CD14-positive monocyte (primary cell): ENCODE measurements at regions not wholly inside any gene's neighbourhood (a gene's known extent, or its start where the extent isn't known, plus 50 kb on each side); places are given as distances from the start of the nearest gene placed in this dataset.

Experiments
- DNase-seq, 3 donors: peaks; one replicate each; pipeline ENCODE4 v3.0.0-alpha.2; 2011 to 2022
- H2AFZ ChIP-seq: 2 replicates; pipeline ENCODE4 v1.6.0; 2012; ENCODE audit warnings: mild to moderate bottlenecking, low read depth, low read length, inconsistent platforms; ENCODE audit not compliant: insufficient read depth, poor library complexity, severe bottlenecking
- H3K27ac ChIP-seq, 2 donors: 1 replicate in 1 of 2; 2 replicates in 1 of 2; pipeline ENCODE4 v1.5.1; 2012 to 2013; ENCODE audit warnings: low read length in 2 of 2, control low read depth in 1 of 2, inconsistent platforms in 1 of 2, low read depth in 1 of 2, mild to moderate bottlenecking in 1 of 2
- H3K27me3 ChIP-seq, 2 donors: one replicate each; pipeline versions ENCODE4 v1.6.0 to v1.6.1; 2011 to 2013; ENCODE audit warnings: low read length in 2 of 2; ENCODE audit not compliant: control insufficient read depth in 2 of 2, insufficient read depth in 2 of 2
- H3K36me3 ChIP-seq, 2 donors: replicated peaks in 1 of 2; 1 replicate in 1 of 2; 2 replicates in 1 of 2; pipeline versions ENCODE4 v1.5.1 to v1.6.1; 2012 to 2013; ENCODE audit warnings: low read length in 2 of 2, control low read depth in 1 of 2, inconsistent platforms in 1 of 2, mild to moderate bottlenecking in 1 of 2; ENCODE audit not compliant: insufficient read depth in 2 of 2, control insufficient read depth in 1 of 2
- H3K4me1 ChIP-seq, 2 donors: 1 replicate in 1 of 2; 2 replicates in 1 of 2; pipeline versions ENCODE4 v1.5.1 to v1.6.1; 2012 to 2013; ENCODE audit warnings: low read length in 2 of 2, control low read depth in 1 of 2, inconsistent platforms in 1 of 2, mild to moderate bottlenecking in 1 of 2, moderate library complexity in 1 of 2; ENCODE audit not compliant: insufficient read depth in 2 of 2, control insufficient read depth in 1 of 2
- H3K4me2 ChIP-seq: replicated peaks from 2 replicates; pipeline ENCODE3; 2012; ENCODE audit warnings: low read length, moderate library complexity, mild to moderate bottlenecking; ENCODE audit not compliant: poor library complexity, severe bottlenecking; ENCODE audit errors: extremely low read depth
- H3K4me3 ChIP-seq, 3 experiments: fragments of 200-600 bp in 1 of 3; sonication (generic) in 1 of 3; replicated peaks in 1 of 3; 1 replicate in 2 of 3; 2 replicates in 1 of 3; pipeline ENCODE4 v1.5.1; 2011 to 2013; ENCODE audit warnings: low read length in 3 of 3, mild to moderate bottlenecking in 3 of 3, control low read depth in 2 of 3, low read depth in 2 of 3, inconsistent platforms in 1 of 3, moderate library complexity in 1 of 3
- H3K79me2 ChIP-seq: 2 replicates; pipeline ENCODE4 v1.6.0; 2012; ENCODE audit warnings: mild to moderate bottlenecking, control low read depth, inconsistent platforms, low read length, moderate library complexity; ENCODE audit not compliant: insufficient read depth
- H3K9ac ChIP-seq: 2 replicates; pipeline ENCODE4 v1.6.0; 2017; ENCODE audit warnings: low read length, mild to moderate bottlenecking; ENCODE audit not compliant: insufficient read depth, poor library complexity, severe bottlenecking
- H3K9me3 ChIP-seq, 2 donors: replicated peaks in 1 of 2; 1 replicate in 1 of 2; 2 replicates in 1 of 2; pipeline versions ENCODE4 v1.5.1 to v1.6.1; 2012 to 2013; ENCODE audit warnings: low read length in 2 of 2, control low read depth in 1 of 2; ENCODE audit not compliant: control insufficient read depth in 1 of 2, insufficient read depth in 1 of 2
- H4K20me1 ChIP-seq: 2 replicates; pipeline ENCODE4 v1.6.0; 2012; ENCODE audit warnings: mild to moderate bottlenecking, low read length, control low read depth, moderate library complexity; ENCODE audit not compliant: insufficient read depth
- H3K27ac Mint-ChIP-seq, 7 donors: one replicate each; pipeline ENCODE4 v1.8.0; 2020; ENCODE audit warnings: mild to moderate bottlenecking in 7 of 7, mixed read lengths in 7 of 7, moderate library complexity in 6 of 7, inconsistent platforms in 2 of 7
- H3K27me3 Mint-ChIP-seq, 3 donors: one replicate each; pipeline ENCODE4 v1.8.0; 2021 to 2022; ENCODE audit warnings: low read depth in 3 of 3, mild to moderate bottlenecking in 3 of 3, mixed read lengths in 3 of 3, moderate library complexity in 3 of 3, inconsistent platforms in 1 of 3
- H3K36me3 Mint-ChIP-seq, 2 donors: one replicate each; pipeline ENCODE4 v1.8.0; 2020; ENCODE audit warnings: mixed read lengths in 2 of 2, inconsistent platforms in 1 of 2, mild to moderate bottlenecking in 1 of 2
- H3K4me1 Mint-ChIP-seq: one replicate; pipeline ENCODE4 v1.8.0; 2020; ENCODE audit warnings: mild to moderate bottlenecking, mixed read lengths
- H3K4me3 Mint-ChIP-seq, 2 donors: one replicate each; pipeline ENCODE4 v1.8.0; 2020; ENCODE audit warnings: mild to moderate bottlenecking in 2 of 2, mixed read lengths in 2 of 2, moderate library complexity in 1 of 2
- H3K9me3 Mint-ChIP-seq, 7 donors: one replicate each; pipeline ENCODE4 v1.8.0; 2020 to 2022; ENCODE audit warnings: mixed read lengths in 7 of 7, mild to moderate bottlenecking in 6 of 7, moderate library complexity in 6 of 7, inconsistent platforms in 2 of 7
- CTCF ChIP-seq: fragments of 200-600 bp; IDR thresholded peaks from one replicate; pipeline ENCODE4 v1.8.0; 2022; ENCODE audit warnings: antibody characterized with exemption, mild to moderate bottlenecking
- WGBS: methylation state at CpG from one replicate; pipeline ENCODE4 v1.1.5; 2013; ENCODE audit warnings: missing lambda C conversion rate; ENCODE audit not compliant: insufficient coverage; 5-methylcytosine and 5-hydroxymethylcytosine counted together
- intact Hi-C, 2 donors: fragments of 100-400 bp; cut with micrococcal nuclease; formaldehyde crosslinking; loops; one replicate each; pipeline versions ENCODE4 v1.15.0 to v1.15.1; 2023

- no peaks in the 10 kb centered on the region for H3K27me3 ChIP-seq
- no peaks in the 10 kb centered on the region for H3K36me3 Mint-ChIP-seq
- no peak overlapping the region for H3K4me3 ChIP-seq
- no peak overlapping the region for H3K9ac ChIP-seq
- no peak overlapping the region for H3K27ac ChIP-seq
- no peak overlapping the region for H3K27ac Mint-ChIP-seq
- no peak overlapping the region for H3K4me3 Mint-ChIP-seq
- H3K9me3 ChIP-seq: no peaks in the 10 kb centered on the region
- WGBS: 52% methylated on average over 2 of the region's 3 CpGs
- no peaks in the 10 kb centered on the region for H3K79me2 ChIP-seq
- no peak for DNase-seq
- intact Hi-C loops: no loop called here
- H3K4me1 ChIP-seq: no peaks in the 10 kb centered on the region
- no peak overlapping the region for H3K4me2 ChIP-seq
- H4K20me1 ChIP-seq: no peaks in the 10 kb centered on the region
- H3K27me3 Mint-ChIP-seq: peaks cover 0 to 2% (median 0%) of the 10 kb centered on the region in 3 donors
- no peaks in the 10 kb centered on the region for H3K4me1 Mint-ChIP-seq
- no peaks in the 10 kb centered on the region for H3K36me3 ChIP-seq
- no peaks in the 10 kb centered on the region for H3K9me3 Mint-ChIP-seq
- no peak overlapping the region for H2AFZ ChIP-seq
- no peak for TF ChIP-seq CTCF
Measured at GRCh38 chr7:26467541-26467940, 175.9 kb downstream of the SNX10 start.

GRCh38 chr7:26468625-26469024 lies 177.0 kb downstream of the SNX10 start:
- Histone ChIP-seq H3K4me2 (no peak overlapping the region), H3K27me3 (no peaks in the 10 kb centered on the region), H4K20me1 (no peaks in the 10 kb centered on the region), H3K79me2 (no peaks in the 10 kb centered on the region), H3K4me1 (no peaks in the 10 kb centered on the region), H3K4me3 (no peak overlapping the region), H3K9ac (no peak overlapping the region), H3K27ac (no peak overlapping the region), H2AFZ (no peak overlapping the region), H3K9me3 (no peaks in the 10 kb centered on the region), H3K36me3 (no peaks in the 10 kb centered on the region)
- no peak for DNase-seq
- Mint-ChIP-seq H3K4me3 (no peak overlapping the region), H3K27me3 (peaks cover 0 to 2% (median 0%) of the 10 kb centered on the region in 3 donors), H3K9me3 (no peaks in the 10 kb centered on the region), H3K4me1 (no peaks in the 10 kb centered on the region), H3K36me3 (no peaks in the 10 kb centered on the region), H3K27ac (no peak overlapping the region)
- intact Hi-C loops: no loop called here
- 96% methylated on average over 5 of the region's 7 CpGs for WGBS
- TF ChIP-seq CTCF: no peak
